Hematopoietic multipotent progenitor cell treated with erythropoietin and hydrocortisone succinate and interleukin-3 and kit ligand, for 6 days (in vitro differentiated cells): ENCODE measurements at regions not wholly inside any gene's neighbourhood (a gene's known extent, or its start where the extent isn't known, plus 50 kb on each side); places are given as distances from the start of the nearest gene placed in this dataset.
"Not testable (repeated sequence)": the region's sequence is repeated elsewhere in the genome, so short reads cannot be mapped to it uniquely, and the experiment has no call there.

Experiments
- DNase-seq: peaks from one replicate; pipeline ENCODE4 v3.0.0-alpha.2; 2015

GRCh38 chrX:39487166-39487968 lies 610.4 kb downstream of the BCOR start:
- no peak for DNase-seq

GRCh38 chrX:39487969-39488330 lies 609.8 kb downstream of the BCOR start:
- no peak for DNase-seq

- peak; percentile 94 for DNase-seq
Observed at GRCh38 chrX:39491548-39492297, 606.0 kb downstream of the BCOR start.

GRCh38 chrX:39492497-39493162 lies 605.1 kb downstream of the BCOR start:
- DNase-seq: peak; percentile 41

GRCh38 chrX:39493168-39493567 lies 604.6 kb downstream of the BCOR start:
- DNase-seq: no peak

GRCh38 chrX:39497117-39497516 lies 600.6 kb downstream of the BCOR start:
- not testable (repeated sequence) for DNase-seq

GRCh38 chrX:39497702-39498265 lies 600.0 kb downstream of the BCOR start:
- peak; percentile 28 for DNase-seq

- DNase-seq: no peak
Observed at GRCh38 chrX:39499996-39500395, 597.8 kb downstream of the BCOR start.

- no peak for DNase-seq
Observed at GRCh38 chrX:39501822-39502221, 595.9 kb downstream of the BCOR start.

- no peak for DNase-seq
Observed at GRCh38 chrX:39502486-39502885, 595.3 kb downstream of the BCOR start.

GRCh38 chrX:39504227-39504626 lies 593.5 kb downstream of the BCOR start:
- no peak for DNase-seq

- no peak for DNase-seq
Observed at GRCh38 chrX:39504850-39505259, 592.9 kb downstream of the BCOR start.

- DNase-seq: no peak
Observed at GRCh38 chrX:39506131-39506530, 591.6 kb downstream of the BCOR start.

GRCh38 chrX:39507034-39507433 lies 590.7 kb downstream of the BCOR start:
- no peak for DNase-seq

GRCh38 chrX:39507617-39508299 lies 590.0 kb downstream of the BCOR start:
- no peak for DNase-seq

GRCh38 chrX:39508300-39508692 lies 589.5 kb downstream of the BCOR start:
- DNase-seq: no peak

- no peak for DNase-seq
Observed at GRCh38 chrX:39509157-39509556, 588.6 kb downstream of the BCOR start.

- DNase-seq: no peak
Observed at GRCh38 chrX:39513836-39514235, 583.9 kb downstream of the BCOR start.

GRCh38 chrX:39514801-39515200 lies 583.0 kb downstream of the BCOR start:
- no peak for DNase-seq

- no peak for DNase-seq
Observed at GRCh38 chrX:39516427-39516841, 581.3 kb downstream of the BCOR start.

- no peak for DNase-seq
Observed at GRCh38 chrX:39518476-39519029, 579.2 kb downstream of the BCOR start.

- DNase-seq: no peak
Observed at GRCh38 chrX:39519030-39519488, 578.7 kb downstream of the BCOR start.
